DMS114 treated with DMSO at 0.1 percent for 48 hours (cell line): ENCODE measurements at regions not wholly inside any gene's neighbourhood (a gene's known extent, or its start where the extent isn't known, plus 50 kb on each side); places are given as distances from the start of the nearest gene placed in this dataset.
"Not testable (repeated sequence)": the region's sequence is repeated elsewhere in the genome, so short reads cannot be mapped to it uniquely, and the experiment has no call there.

Experiments
- DNase-seq: peaks from one replicate; lab custom pipeline; 2025; ENCODE audit not compliant: unreplicated experiment; lab: John Stamatoyannopoulos, UW

- DNase-seq, result no peak
Observed at GRCh38 chr13:85141401-85141800, 657.8 kb downstream of the SLITRK6 start.

- no peak for DNase-seq
Observed at GRCh38 chr13:85140192-85140591, 659.0 kb downstream of the SLITRK6 start.

GRCh38 chr13:85137516-85137915 lies 661.7 kb downstream of the SLITRK6 start:
- DNase-seq, result no peak

GRCh38 chr13:85132986-85133385 lies 666.2 kb downstream of the SLITRK6 start:
- DNase-seq, result no peak

GRCh38 chr13:85123501-85123900 lies 675.7 kb downstream of the SLITRK6 start:
- DNase-seq, result not testable (repeated sequence)

GRCh38 chr13:85108356-85108755 lies 690.9 kb downstream of the SLITRK6 start:
- DNase-seq, result no peak

GRCh38 chr13:85099245-85099644 lies 700.0 kb downstream of the SLITRK6 start:
- DNase-seq, result no peak

- no peak for DNase-seq
Observed at GRCh38 chr13:85095418-85096272, 703.6 kb downstream of the SLITRK6 start.

GRCh38 chr13:85093808-85094207 lies 705.4 kb downstream of the SLITRK6 start:
- DNase-seq, result no peak

- no peak for DNase-seq
Observed at GRCh38 chr13:85091631-85092234, 707.5 kb downstream of the SLITRK6 start.

- no peak for DNase-seq
Observed at GRCh38 chr13:85089186-85089585, 710.0 kb downstream of the SLITRK6 start.

- DNase-seq, result no peak
Observed at GRCh38 chr13:85080691-85081090, 718.5 kb downstream of the SLITRK6 start.

- no peak for DNase-seq
Observed at GRCh38 chr13:85076343-85076742, 722.9 kb downstream of the SLITRK6 start.

- no peak for DNase-seq
Observed at GRCh38 chr13:85074543-85075313, 724.5 kb downstream of the SLITRK6 start.

- no peak for DNase-seq
Observed at GRCh38 chr13:85068231-85068630, 731.0 kb downstream of the SLITRK6 start.

GRCh38 chr13:85040215-85040614 lies 759.0 kb downstream of the SLITRK6 start:
- no peak for DNase-seq

- DNase-seq, result no peak
Observed at GRCh38 chr13:85031771-85032170, 767.4 kb downstream of the SLITRK6 start.

GRCh38 chr13:85028035-85028434 lies 771.2 kb downstream of the SLITRK6 start:
- DNase-seq, result no peak

- DNase-seq, result no peak
Observed at GRCh38 chr13:85019121-85019520, 780.1 kb downstream of the SLITRK6 start.

- DNase-seq, result no peak
Observed at GRCh38 chr13:85013006-85013405, 786.2 kb downstream of the SLITRK6 start.

- no peak for DNase-seq
Observed at GRCh38 chr13:85009447-85009846, 789.8 kb downstream of the SLITRK6 start.

- peak; percentile 52 for DNase-seq
Observed at GRCh38 chr13:84999252-84999651, 800.0 kb downstream of the SLITRK6 start.
